Stimulated activated CD8-positive, alpha-beta memory T cell treated with anti-CD3 and anti-CD28 coated beads, Interleukin-4, amount 100 ng/mL, for 24 hours (primary cell): ENCODE measurements at regions not wholly inside any gene's neighbourhood (a gene's known extent, or its start where the extent isn't known, plus 50 kb on each side); places are given as distances from the start of the nearest gene placed in this dataset.
A peak's percentile ranks its signal among the peaks of the same experiment; 100 is the strongest.
"Not testable (repeated sequence)": the region's sequence is repeated elsewhere in the genome, so short reads cannot be mapped to it uniquely, and the experiment has no call there.

ENCODE experiments used
- DNase-seq: peaks from one replicate; pipeline ENCODE4 v3.0.0-alpha.2; 2020; ENCODE audit warnings: low read depth

DNA sequence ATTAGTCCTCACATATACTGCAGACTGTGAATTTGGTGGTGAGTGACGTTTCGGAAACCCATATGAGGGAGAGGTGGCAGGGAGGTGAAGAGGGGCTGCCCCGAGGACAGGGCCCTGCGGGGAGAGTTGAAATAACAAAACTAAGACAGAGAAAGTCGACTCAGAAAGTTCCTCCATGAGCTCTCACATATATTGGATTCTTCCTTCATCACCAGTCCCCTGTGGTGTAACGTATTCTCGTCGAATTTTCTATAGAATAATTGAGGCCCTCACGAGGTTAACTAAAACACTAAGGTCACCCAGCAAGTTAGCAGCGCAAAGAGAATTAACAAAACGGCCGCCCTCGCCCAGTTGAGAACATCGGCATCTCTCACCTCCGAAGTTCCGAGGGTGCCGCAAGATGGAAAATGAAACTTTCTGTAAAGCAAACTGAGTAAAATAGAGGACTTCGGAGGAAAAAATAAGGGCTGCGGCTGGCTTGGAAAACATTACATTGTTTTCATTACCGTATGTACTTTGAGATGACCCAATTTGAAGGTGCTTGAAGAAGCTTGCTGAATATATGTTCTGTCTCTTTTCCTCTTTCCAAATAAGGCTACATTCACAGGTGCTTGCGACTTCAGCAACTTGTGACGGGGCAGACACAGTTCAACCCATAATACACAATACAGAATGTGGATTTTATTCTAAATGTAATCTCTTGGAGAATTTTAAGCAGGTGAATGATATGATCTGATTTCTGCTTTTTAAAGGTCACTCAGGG lies 490.9 kb upstream of the JARID2 start:
- peak; percentile 36 for DNase-seq

GRCh38 chr6:14756340-14756739 lies 489.5 kb upstream of the JARID2 start:
- no peak for DNase-seq

DNA sequence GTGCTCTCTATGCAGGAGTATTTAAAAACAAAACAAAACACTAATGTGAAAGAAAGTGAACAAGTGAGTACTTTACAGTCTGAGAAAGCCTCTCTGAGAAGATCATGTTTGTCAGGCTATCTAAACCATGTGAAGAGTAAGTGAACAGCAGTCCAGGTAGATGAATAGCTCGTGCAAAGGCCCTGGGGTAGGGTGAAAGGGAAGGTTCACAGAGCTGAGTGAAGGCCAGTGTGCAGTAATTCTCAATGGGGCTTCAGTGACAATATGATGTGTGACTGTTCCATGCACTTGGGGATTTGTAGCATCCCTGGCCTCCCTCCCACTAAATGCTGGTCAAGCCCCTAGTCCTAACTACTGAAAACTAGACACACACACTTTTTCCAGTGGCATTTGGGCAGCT lies 488.9 kb upstream of the JARID2 start:
- DNase-seq = no peak

DNA sequence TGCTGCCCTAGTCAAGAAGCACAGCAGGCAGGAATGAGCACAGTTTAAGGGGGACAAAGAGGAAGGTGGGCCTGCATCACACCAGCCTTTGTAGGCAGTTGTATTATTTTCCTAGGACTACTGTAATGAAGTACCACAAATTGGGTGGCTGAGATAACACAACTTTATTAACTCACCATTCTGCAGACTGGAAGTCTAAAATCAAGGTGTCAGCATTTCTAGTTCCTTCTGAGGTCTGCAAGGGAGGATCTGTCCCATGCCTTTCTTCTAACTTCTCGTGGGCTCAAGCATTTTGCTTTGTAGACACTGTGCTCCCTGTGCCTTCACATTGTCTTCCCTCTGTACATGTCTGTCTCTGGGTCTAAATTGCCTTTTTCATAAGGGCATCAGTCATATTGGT lies 488.5 kb upstream of the JARID2 start:
- no peak for DNase-seq

DNA sequence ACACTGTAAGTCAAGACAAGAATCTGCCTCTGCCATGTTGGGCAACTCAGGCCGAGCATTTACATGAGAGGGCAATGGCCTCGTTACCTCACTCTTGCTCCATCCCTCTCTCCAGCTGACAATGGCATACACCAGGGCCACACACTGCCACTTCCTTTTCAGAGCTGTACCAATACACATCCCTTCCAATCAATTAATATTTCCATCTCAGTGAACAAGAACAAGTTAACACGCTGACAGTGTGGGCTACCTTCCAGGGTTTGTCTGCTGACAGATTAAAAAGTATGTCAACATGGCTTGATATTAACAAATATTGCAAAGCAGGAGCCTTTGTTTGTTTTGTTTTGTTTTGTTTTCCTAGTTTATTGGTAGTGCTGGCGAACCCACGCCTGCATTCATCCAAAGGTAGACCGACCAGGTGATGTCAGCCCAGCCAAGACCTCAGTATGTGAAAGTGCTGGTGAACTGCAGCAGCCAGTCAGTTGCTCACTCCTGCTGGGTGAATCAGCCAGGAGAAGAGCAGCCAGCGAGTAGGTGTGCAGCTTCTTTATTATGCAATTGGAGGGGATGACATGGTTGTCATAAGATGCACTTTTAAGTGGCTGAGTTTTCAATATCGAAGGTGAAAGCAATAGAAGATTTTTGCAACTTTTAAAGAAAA lies 487.3 kb upstream of the JARID2 start:
- no peak for DNase-seq

DNA sequence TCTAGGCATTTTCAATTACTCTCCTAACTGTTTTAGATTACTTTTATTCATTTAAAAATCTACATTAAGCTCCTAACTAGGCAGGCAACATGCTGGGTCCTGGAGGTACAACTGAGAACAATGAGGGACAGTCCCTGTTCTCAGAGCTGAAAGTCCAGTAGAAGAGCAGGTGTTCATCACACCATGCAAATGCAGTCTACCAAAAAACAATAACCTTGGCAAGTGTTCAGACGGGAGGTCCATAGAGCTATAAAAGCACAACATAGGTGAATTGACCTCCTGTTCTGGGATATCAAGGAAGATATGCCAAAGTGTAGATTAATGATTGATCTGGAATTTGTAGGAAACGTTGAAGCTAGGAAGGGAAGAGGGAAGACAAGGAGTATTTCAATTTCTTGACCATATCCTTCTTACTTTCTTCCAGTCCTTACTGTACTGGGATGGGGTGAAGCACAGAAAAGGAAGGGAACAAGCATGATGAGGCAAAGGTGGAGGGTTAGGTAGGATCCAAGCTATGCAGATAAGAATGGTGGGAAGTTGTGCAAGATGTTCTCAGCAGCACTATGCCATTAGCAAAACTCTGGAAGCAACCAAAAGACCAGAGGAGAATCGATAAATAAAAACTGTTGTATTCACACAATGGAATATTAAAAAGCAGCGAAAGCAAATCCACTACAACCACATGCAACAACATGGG lies 485.7 kb upstream of the JARID2 start:
- no peak for DNase-seq

- no peak for DNase-seq
These were observed 483.8 kb upstream of the JARID2 start for GRCh38 chr6:14762077-14762476.

GRCh38 chr6:14763139-14763538 lies 482.7 kb upstream of the JARID2 start:
- DNase-seq = no peak

- DNase-seq = no peak
These were observed 482.3 kb upstream of the JARID2 start for GRCh38 chr6:14763616-14764015.

GRCh38 chr6:14765106-14765505 lies 480.8 kb upstream of the JARID2 start:
- no peak for DNase-seq

DNA sequence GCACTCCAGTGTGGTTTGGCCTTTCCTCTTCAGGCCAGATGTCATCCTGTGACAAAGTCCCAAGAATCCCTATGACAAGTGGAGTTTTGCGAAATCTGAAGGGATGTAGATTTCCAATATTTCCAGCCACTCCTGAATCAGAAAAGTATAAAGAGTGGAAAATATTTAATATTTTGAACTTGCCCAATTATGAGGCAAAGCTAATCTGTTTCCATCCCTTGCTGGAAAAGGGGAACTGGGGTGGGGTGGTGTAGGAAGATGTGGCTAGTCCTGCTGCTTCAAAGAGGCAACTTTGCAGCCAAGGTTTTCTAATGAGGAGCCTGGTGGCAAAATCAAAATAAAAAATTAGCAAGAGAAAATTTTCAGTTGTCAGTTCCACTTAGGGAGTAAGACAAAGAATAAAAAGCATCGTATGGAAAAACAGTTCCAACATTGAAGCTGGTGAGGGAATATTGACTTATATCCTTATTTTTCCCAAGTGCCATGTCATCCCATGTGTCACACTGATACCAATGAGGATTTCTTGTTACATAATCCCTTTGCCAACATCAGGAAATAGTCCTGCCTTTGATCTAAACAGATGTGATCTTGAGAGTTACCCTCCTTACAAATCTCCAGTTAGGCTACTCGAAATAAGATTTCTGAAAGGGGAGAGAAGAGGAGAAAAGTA lies 480.0 kb upstream of the JARID2 start:
- no peak for DNase-seq

DNA sequence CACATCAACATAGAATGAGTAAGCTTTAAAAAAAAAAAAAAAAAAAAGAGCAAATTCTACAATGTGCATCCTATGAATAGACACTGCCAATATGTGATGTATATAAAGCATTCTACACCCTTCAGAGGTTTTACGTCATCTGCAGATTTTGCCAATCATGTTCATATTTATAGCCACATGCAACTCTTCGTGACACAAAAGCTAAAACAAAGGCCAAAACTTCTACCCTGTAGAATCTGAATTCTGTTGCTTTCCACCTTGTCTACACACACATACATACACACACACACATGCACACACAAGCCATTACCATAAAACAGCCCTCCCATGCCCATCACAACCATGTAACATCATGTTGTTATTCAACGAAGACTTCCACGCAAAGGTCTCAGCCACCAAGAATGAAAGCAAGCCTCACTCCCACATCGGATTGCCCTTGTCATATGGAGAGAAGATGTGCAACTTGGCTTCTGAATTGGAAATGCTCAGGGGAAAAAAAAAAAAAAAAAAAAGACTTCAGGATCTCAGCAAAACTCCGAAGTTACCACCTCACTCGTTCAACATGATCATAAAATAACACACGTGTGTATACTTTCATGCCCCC lies 479.4 kb upstream of the JARID2 start:
- no peak for DNase-seq

- no peak for DNase-seq
These were observed 478.6 kb upstream of the JARID2 start for GRCh38 chr6:14767226-14767625.

GRCh38 chr6:14770040-14770439 lies 475.8 kb upstream of the JARID2 start:
- no peak for DNase-seq

GRCh38 chr6:14770572-14770971 lies 475.3 kb upstream of the JARID2 start:
- DNase-seq = no peak

DNA sequence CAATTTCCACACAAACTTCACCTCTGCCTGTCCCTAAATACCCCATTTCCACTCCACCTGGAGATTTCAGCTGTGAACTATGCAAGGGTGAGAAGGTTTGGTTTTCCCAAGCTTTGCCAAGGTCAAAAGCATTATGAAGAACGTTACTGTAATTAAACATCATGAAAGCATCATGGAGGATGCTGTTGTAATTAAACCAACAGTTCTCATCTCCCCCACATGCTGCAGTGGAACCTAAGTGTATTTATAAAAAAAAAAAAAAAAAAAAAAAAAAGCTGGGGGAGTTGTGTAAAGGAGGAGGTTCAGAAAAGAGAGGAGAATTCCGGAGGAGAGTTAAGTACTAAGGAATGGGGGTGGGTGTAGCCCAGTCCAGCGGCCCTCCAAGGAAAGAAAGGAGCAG lies 474.9 kb upstream of the JARID2 start:
- no peak for DNase-seq

DNA sequence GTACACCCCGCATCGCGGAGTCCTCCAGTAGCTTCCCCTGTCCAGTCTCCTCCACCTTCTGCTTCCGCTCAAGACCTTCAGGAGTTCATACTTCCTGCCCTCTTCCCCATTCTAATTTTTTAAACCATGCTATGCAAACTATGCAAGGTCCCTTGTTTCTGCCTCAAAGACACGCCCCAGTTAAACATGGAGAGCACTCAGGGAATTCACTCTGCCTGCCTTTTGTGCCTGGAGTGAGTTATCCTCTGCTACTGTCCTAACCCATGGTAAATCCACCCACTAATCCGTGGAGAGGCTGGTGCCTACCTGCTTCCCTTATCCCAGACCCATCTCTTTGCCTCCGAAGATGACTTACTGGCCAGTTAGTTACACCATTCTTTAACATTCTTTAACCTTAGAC lies 473.7 kb upstream of the JARID2 start:
- DNase-seq = no peak

GRCh38 chr6:14775528-14775927 lies 470.3 kb upstream of the JARID2 start:
- DNase-seq = no peak

- no peak for DNase-seq
These were observed 469.6 kb upstream of the JARID2 start for GRCh38 chr6:14776307-14776706.

DNA sequence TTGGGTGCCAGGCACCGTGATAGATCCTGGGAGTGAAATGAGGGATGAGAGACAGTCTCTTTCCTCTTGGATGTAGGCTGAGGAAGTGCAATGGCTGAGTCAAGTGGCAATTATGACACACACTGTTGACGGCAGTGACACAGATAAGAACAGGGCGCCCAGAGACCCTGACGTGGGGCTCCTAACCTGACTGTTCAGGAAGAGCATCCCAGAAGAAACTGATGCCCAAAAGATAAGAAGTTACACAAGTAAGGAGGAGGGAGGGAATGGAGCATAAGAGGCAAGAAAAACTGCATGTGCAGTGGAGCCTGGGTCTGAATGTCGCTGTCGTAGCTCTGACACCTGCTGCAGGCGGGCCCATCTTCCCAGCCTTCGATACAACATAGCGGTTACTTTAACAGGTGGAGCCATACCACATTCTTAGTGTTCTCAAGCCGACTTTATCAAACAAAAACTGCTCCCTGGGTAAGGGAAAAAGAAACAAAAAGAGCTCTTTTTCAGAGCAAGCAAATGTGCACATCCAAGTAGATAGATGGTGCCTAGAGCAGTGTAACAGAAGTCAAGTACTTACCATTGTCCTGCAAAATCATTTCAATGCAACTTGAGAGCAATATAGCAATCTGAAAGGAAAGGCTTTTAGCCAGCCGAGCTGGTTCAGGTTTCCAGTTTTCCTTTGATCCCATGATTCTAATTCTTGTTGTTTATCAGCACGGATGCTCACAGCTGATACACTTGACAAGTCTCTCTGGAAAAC lies 463.9 kb upstream of the JARID2 start:
- no peak for DNase-seq

DNA sequence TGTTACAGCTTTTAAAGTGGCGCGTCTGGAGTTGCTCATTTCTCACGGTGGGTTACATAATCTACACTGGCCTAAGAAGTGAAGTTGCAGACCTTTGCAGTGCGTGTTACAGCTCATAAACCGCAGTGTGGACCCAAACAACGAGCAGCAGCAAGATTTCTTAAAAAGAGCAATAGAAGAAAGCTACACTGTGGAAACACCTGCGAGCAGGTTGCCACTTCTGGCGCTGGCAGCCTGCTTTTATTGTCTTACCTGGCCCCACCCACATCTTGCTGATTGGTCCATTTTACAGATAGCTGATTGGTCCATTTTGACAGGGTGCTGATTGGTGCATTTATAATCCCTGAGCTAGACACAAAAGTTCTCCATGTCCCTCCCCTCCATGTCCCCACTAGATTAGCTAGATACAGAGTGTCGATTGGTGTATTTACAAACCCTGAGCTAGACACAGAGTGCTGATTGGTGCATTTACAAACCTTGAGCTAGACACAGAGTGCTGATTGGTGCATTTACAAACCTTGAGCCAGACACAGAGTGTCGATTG lies 462.9 kb upstream of the JARID2 start:
- not testable (repeated sequence) for DNase-seq
